NCI-H526 (cell line): ENCODE measurements at regions not wholly inside any gene's neighbourhood (a gene's known extent, or its start where the extent isn't known, plus 50 kb on each side); places are given as distances from the start of the nearest gene placed in this dataset.
"Not testable (repeated sequence)": the region's sequence is repeated elsewhere in the genome, so short reads cannot be mapped to it uniquely, and the experiment has no call there.

Experiments used
- DNase-seq, 2 experiments: peaks; one replicate each; lab custom pipeline; 2025; lab: John Stamatoyannopoulos, UW

GRCh38 chr7:138317044-138317596 is 142.9 kb upstream of the TRIM24 start:
- DNase-seq: no peak

DNA sequence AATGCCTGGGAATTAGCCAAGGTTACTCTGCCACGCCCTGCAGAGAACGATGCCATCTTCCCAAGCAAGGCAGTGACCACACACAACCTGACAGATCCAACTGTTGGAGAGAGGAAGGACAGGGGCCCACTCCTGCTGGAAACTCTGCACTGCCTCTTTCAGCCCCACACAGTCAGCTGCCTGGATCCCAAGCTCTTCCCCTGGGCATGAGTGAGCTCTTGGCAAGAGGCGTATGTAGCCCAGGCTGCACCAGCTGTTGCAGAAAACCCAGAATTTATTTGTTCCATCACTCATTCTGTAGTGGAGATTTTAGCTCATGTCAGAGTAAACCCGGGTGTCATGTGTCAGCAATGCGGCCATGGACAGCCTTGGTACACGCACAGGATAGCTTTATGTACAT is 135.1 kb upstream of the TRIM24 start:
- DNase-seq: no peak

- no peak for DNase-seq
Observed at GRCh38 chr7:138325434-138325833, 134.6 kb upstream of the TRIM24 start.

DNA sequence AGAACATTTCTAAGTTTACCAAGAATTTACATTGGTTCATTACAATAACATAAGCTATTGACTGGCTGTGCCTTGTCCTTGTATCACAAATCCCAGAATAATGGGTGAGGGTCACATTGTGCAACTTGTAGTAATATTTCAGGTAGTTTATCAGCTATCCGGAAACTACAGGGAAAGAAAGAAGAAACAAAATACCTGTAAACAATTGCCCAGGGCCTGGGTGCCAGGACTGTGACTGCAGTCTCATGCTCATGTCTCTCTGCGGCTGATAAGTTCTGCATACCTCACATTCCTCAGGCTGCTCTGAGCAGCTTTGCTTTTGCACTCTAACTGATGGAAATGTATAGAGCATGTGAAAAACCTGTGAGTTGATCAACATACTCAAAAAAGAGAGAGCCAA is 131.8 kb upstream of the TRIM24 start:
- no peak for DNase-seq

- not testable (repeated sequence) for DNase-seq
Observed at GRCh38 chr7:138332850-138333249, 127.2 kb upstream of the TRIM24 start.

DNA sequence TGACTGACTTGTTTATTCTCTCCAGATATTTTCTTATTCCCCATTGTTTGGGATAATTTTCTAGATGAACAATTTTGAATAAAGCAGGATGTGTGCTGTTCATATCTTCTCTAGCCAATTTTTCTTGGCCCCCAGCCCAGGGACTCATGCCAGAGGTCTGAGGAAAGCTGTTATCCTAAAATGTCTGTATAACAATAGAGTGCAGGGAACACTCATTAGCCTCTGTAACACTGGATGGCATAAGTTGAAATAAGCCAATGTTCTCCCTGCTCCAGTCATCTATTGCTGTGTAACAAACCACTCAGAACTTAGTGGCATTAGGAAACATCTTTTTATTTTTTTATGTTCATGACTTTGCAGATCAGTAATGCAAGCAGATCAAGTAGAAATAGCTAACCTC is 121.7 kb upstream of the TRIM24 start:
- no peak for DNase-seq

GRCh38 chr7:138339229-138339628 is 120.8 kb upstream of the TRIM24 start:
- DNase-seq: not testable (repeated sequence)

GRCh38 chr7:138342990-138343389 is 117.1 kb upstream of the TRIM24 start:
- no peak for DNase-seq

DNA sequence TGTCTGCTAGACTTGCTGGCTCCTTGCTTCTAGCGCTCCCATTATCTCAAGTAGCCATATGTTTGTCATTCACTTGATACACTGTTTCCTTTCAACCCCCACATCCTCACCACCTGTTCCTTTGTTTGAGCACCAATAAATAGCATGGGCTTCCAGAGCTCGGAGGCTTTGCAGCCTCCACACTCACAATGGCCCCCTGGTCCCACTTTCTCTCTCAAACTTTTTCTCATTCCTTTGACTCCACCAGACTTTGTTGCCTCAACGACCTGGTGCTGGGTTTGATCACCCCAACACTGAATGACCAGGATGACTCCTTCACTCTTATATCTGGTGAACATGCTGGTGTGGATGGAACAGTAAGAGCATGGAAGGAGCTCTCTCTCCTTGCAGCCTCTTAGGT is 114.5 kb upstream of the TRIM24 start:
- no peak for DNase-seq

GRCh38 chr7:138346975-138347374 is 113.1 kb upstream of the TRIM24 start:
- no peak for DNase-seq

DNA sequence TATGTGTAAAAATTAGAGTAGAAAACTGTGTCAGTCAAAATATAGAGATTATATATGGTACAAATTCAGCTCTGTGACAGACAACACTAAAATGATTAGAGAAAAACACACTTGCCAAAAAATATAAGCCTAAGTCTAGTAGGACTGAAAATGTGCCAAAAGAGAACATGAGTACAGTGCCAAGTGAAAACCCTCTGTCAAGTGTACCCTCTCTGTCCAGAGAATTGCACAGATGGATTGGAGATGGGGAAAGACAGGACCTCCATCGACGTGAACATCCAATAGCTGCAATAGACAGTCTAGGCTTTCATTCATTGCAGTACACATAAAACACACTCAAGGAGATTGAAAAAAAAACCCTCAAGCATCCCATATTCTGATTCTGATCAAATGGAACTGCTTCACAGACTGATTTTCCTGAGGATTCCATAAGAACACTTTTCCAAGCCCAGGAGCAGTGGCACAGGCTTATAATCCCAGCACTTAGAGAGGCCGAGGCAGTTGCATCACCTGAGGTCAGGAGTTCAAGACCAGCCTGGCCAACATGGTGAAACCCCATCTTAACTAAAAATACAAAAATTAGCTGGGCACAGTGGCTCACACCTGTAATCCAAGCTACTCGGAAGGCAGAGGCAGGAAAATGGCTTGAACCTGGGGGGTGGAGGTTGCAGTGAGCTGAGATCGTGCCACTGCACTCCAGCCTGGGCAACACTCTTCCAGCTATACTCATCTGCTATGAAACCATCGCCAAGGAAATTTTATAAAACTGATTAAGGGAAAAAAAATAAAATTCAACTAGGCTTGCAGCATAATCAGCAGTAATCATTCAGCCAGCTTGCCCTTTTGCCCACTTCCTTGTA is 110.0 kb upstream of the TRIM24 start:
- no peak for DNase-seq

- DNase-seq: no peak
Observed at GRCh38 chr7:138350701-138351357, 109.2 kb upstream of the TRIM24 start.

GRCh38 chr7:138352570-138353461 is 107.2 kb upstream of the TRIM24 start:
- DNase-seq: no peak

GRCh38 chr7:138354066-138354465 is 106.0 kb upstream of the TRIM24 start:
- no peak for DNase-seq

- DNase-seq: no peak
Observed at GRCh38 chr7:138355254-138355653, 104.8 kb upstream of the TRIM24 start.

- DNase-seq: no peak
Observed at GRCh38 chr7:138358850-138359341, 101.2 kb upstream of the TRIM24 start.

- no peak for DNase-seq
Observed at GRCh38 chr7:138359870-138360559, 100.0 kb upstream of the TRIM24 start.

GRCh38 chr7:138363721-138364120 is 96.3 kb upstream of the TRIM24 start:
- DNase-seq: no peak

- not testable (repeated sequence) for DNase-seq
Observed at GRCh38 chr7:138366137-138366536, 93.9 kb upstream of the TRIM24 start.

- DNase-seq: not testable (repeated sequence)
Observed at GRCh38 chr7:138366676-138367075, 93.4 kb upstream of the TRIM24 start.

GRCh38 chr7:138369797-138370196 is 90.3 kb upstream of the TRIM24 start:
- no peak for DNase-seq
